ENCODE measurements at regions not wholly inside any gene's neighbourhood (a gene's known extent, or its start where the extent isn't known, plus 50 kb on each side); places are given as distances from the start of the nearest gene placed in this dataset.

- no peaks in the 10 kb centered on the region for H3K4me1 Mint-ChIP-seq
- H3K27ac Mint-ChIP-seq, result peak overlapping the region in 1 of 7 donors; percentile 25
- POLR2A ChIA-PET (ENCODE audit: partially characterized antibody), result no interaction called here
These were observed 975.4 kb downstream of the ZPLD1 start for GRCh38 chr3:103410231-103410630.

GRCh38 chr3:103421460-103421859 lies 986.6 kb downstream of the ZPLD1 start:
- H3K27me3 Mint-ChIP-seq, result no peaks in the 10 kb centered on the region
- H3K36me3 Mint-ChIP-seq, result no peaks in the 10 kb centered on the region
- peaks cover 0 to 6% (median 2%) of the 10 kb centered on the region in 8 donors for H3K9me3 Mint-ChIP-seq
- Histone ChIP-seq H3K9me3 (ENCODE audit: control insufficient read depth in 1 of 2, low read length in 2 of 2) (no peaks in the 10 kb centered on the region), H3K4me3 (ENCODE audit: low read length in 2 of 2) (no peak overlapping the region), H3K27ac (ENCODE audit: low read depth, low read length) (no peak overlapping the region), H3K4me1 (ENCODE audit: insufficient read depth, low read length) (no peaks in the 10 kb centered on the region), H3K27me3 (ENCODE audit: insufficient read depth, low read length) (no peaks in the 10 kb centered on the region), H3K36me3 (ENCODE audit: insufficient read depth, low read length) (no peaks in the 10 kb centered on the region)
- intact Hi-C loops (cut with micrococcal nuclease), result no loop called here
- no peaks in the 10 kb centered on the region for H3K4me1 Mint-ChIP-seq
- no peak overlapping the region for H3K4me3 Mint-ChIP-seq
- no peak for DNase-seq
- ChIA-PET CTCF (ENCODE audit: partially characterized antibody) (no interaction called here), POLR2A (ENCODE audit: partially characterized antibody) (no interaction called here)
- H3K27ac Mint-ChIP-seq, result no peak overlapping the region

More at GRCh38 chr3:103410231-103410630, 975.4 kb downstream of the ZPLD1 start:
- peaks cover 0 to 5% (median 0%) of the 10 kb centered on the region in 8 donors for H3K9me3 Mint-ChIP-seq
- no peaks in the 10 kb centered on the region for H3K36me3 Mint-ChIP-seq
- CTCF ChIA-PET (ENCODE audit: partially characterized antibody), result no interaction called here
- no peak overlapping the region for H3K27ac ChIP-seq (ENCODE audit: low read depth, low read length)
- DNase-seq, result no peak
- H3K9me3 ChIP-seq (ENCODE audit: control insufficient read depth in 1 of 2, low read length in 2 of 2), result no peaks in the 10 kb centered on the region
- no peak overlapping the region for H3K4me3 Mint-ChIP-seq
- intact Hi-C loops (cut with micrococcal nuclease), result no loop called here
- H3K4me3 ChIP-seq (ENCODE audit: low read length in 2 of 2), result no peak overlapping the region
- no peaks in the 10 kb centered on the region for H3K4me1 ChIP-seq (ENCODE audit: insufficient read depth, low read length)
- no peaks in the 10 kb centered on the region for H3K27me3 ChIP-seq (ENCODE audit: insufficient read depth, low read length)
- H3K36me3 ChIP-seq (ENCODE audit: insufficient read depth, low read length), result no peaks in the 10 kb centered on the region
- H3K27me3 Mint-ChIP-seq, result no peaks in the 10 kb centered on the region

GRCh38 chr3:103437883-103438282 lies 1003.1 kb downstream of the ZPLD1 start:
- ChIA-PET CTCF (ENCODE audit: partially characterized antibody) (no interaction called here), POLR2A (ENCODE audit: partially characterized antibody) (no interaction called here)
- H3K27me3 Mint-ChIP-seq, result no peaks in the 10 kb centered on the region
- H3K9me3 Mint-ChIP-seq, result peaks cover 0 to 11% (median 4%) of the 10 kb centered on the region in 8 donors
- peaks cover 0 to 7% of the 10 kb centered on the region in 2 donors for H3K9me3 ChIP-seq (ENCODE audit: control insufficient read depth in 1 of 2, low read length in 2 of 2)
- no peaks in the 10 kb centered on the region for H3K36me3 Mint-ChIP-seq
- H3K4me1 ChIP-seq (ENCODE audit: insufficient read depth, low read length), result no peaks in the 10 kb centered on the region
- no peak overlapping the region for H3K4me3 ChIP-seq (ENCODE audit: low read length in 2 of 2)
- H3K27ac ChIP-seq (ENCODE audit: low read depth, low read length), result no peak overlapping the region
- no peaks in the 10 kb centered on the region for H3K4me1 Mint-ChIP-seq
- no peak overlapping the region for H3K4me3 Mint-ChIP-seq
- no peak overlapping the region for H3K27ac Mint-ChIP-seq
- intact Hi-C loops (cut with micrococcal nuclease), result no loop called here
- DNase-seq, result no peak
- no peaks in the 10 kb centered on the region for H3K36me3 ChIP-seq (ENCODE audit: insufficient read depth, low read length)
- no peaks in the 10 kb centered on the region for H3K27me3 ChIP-seq (ENCODE audit: insufficient read depth, low read length)

GRCh38 chr3:103440539-103441203 lies 1005.9 kb downstream of the ZPLD1 start:
- no peaks in the 10 kb centered on the region for H3K27me3 Mint-ChIP-seq
- no peak overlapping the region for H3K4me3 Mint-ChIP-seq
- no peaks in the 10 kb centered on the region for H3K27me3 ChIP-seq (ENCODE audit: insufficient read depth, low read length)
- H3K27ac Mint-ChIP-seq, result no peak overlapping the region
- H3K4me3 ChIP-seq (ENCODE audit: low read length in 2 of 2), result no peak overlapping the region
- no peaks in the 10 kb centered on the region for H3K4me1 ChIP-seq (ENCODE audit: insufficient read depth, low read length)
- ChIA-PET POLR2A (ENCODE audit: partially characterized antibody) (no interaction called here), CTCF (ENCODE audit: partially characterized antibody) (interaction anchor here (0.6 kb wide), 1 partner anchor 1628 kb away, joined by 3 read pairs; no protein-coding TSS in a partner anchor)
- no peaks in the 10 kb centered on the region for H3K4me1 Mint-ChIP-seq
- intact Hi-C loops (cut with micrococcal nuclease), result no loop called here
- no peak for DNase-seq
- peaks cover 0 to 18% (median 6%) of the 10 kb centered on the region in 8 donors for H3K9me3 Mint-ChIP-seq
- H3K27ac ChIP-seq (ENCODE audit: low read depth, low read length), result no peak overlapping the region
- H3K36me3 Mint-ChIP-seq, result no peaks in the 10 kb centered on the region
- peaks cover 0 to 7% of the 10 kb centered on the region in 2 donors for H3K9me3 ChIP-seq (ENCODE audit: control insufficient read depth in 1 of 2, low read length in 2 of 2)
- no peaks in the 10 kb centered on the region for H3K36me3 ChIP-seq (ENCODE audit: insufficient read depth, low read length)

- Histone ChIP-seq H3K36me3 (ENCODE audit: insufficient read depth, low read length) (no peaks in the 10 kb centered on the region), H3K27ac (ENCODE audit: low read depth, low read length) (no peak overlapping the region), H3K9me3 (ENCODE audit: control insufficient read depth in 1 of 2, low read length in 2 of 2) (no peaks in the 10 kb centered on the region), H3K27me3 (ENCODE audit: insufficient read depth, low read length) (no peaks in the 10 kb centered on the region), H3K4me1 (ENCODE audit: insufficient read depth, low read length) (no peaks in the 10 kb centered on the region), H3K4me3 (ENCODE audit: low read length in 2 of 2) (no peak overlapping the region)
- CTCF ChIA-PET (ENCODE audit: partially characterized antibody), result no interaction called here
- POLR2A ChIA-PET (ENCODE audit: partially characterized antibody), result no interaction called here
- H3K4me3 Mint-ChIP-seq, result no peak overlapping the region
- H3K27me3 Mint-ChIP-seq, result no peaks in the 10 kb centered on the region
- no peaks in the 10 kb centered on the region for H3K4me1 Mint-ChIP-seq
- peaks cover 0 to 24% (median 10%) of the 10 kb centered on the region in 8 donors for H3K9me3 Mint-ChIP-seq
- DNase-seq, result no peak
- intact Hi-C loops (cut with micrococcal nuclease), result no loop called here
- peak overlapping the region in 1 of 7 donors; percentile 24 for H3K27ac Mint-ChIP-seq
- no peaks in the 10 kb centered on the region for H3K36me3 Mint-ChIP-seq
These were observed 1012.3 kb downstream of the ZPLD1 start for GRCh38 chr3:103446953-103447629.

- Histone ChIP-seq H3K4me3 (ENCODE audit: low read length in 2 of 2) (no peak overlapping the region), H3K27me3 (ENCODE audit: insufficient read depth, low read length) (no peaks in the 10 kb centered on the region), H3K27ac (ENCODE audit: low read depth, low read length) (no peak overlapping the region), H3K36me3 (ENCODE audit: insufficient read depth, low read length) (no peaks in the 10 kb centered on the region), H3K4me1 (ENCODE audit: insufficient read depth, low read length) (no peaks in the 10 kb centered on the region), H3K9me3 (ENCODE audit: control insufficient read depth in 1 of 2, low read length in 2 of 2) (no peaks in the 10 kb centered on the region)
- DNase-seq, result no peak
- intact Hi-C loops (cut with micrococcal nuclease), result no loop called here
- Mint-ChIP-seq H3K9me3 (peaks cover 0 to 17% (median 3%) of the 10 kb centered on the region in 8 donors), H3K36me3 (no peaks in the 10 kb centered on the region), H3K4me1 (no peaks in the 10 kb centered on the region), H3K27ac (no peak overlapping the region), H3K27me3 (no peaks in the 10 kb centered on the region), H3K4me3 (no peak overlapping the region)
- ChIA-PET POLR2A (ENCODE audit: partially characterized antibody) (no interaction called here), CTCF (ENCODE audit: partially characterized antibody) (no interaction called here)
These were observed 1018.3 kb downstream of the ZPLD1 start for GRCh38 chr3:103453152-103453551.

- no peaks in the 10 kb centered on the region for H3K9me3 ChIP-seq (ENCODE audit: control insufficient read depth in 1 of 2, low read length in 2 of 2)
- no peaks in the 10 kb centered on the region for H3K27me3 ChIP-seq (ENCODE audit: insufficient read depth, low read length)
- H3K27me3 Mint-ChIP-seq, result no peaks in the 10 kb centered on the region
- H3K27ac ChIP-seq (ENCODE audit: low read depth, low read length), result no peak overlapping the region
- no peaks in the 10 kb centered on the region for H3K4me1 ChIP-seq (ENCODE audit: insufficient read depth, low read length)
- H3K4me3 Mint-ChIP-seq, result no peak overlapping the region
- H3K4me1 Mint-ChIP-seq, result no peaks in the 10 kb centered on the region
- H3K4me3 ChIP-seq (ENCODE audit: low read length in 2 of 2), result no peak overlapping the region
- DNase-seq, result no peak
- intact Hi-C loops (cut with micrococcal nuclease), result no loop called here
- H3K27ac Mint-ChIP-seq, result no peak overlapping the region
- CTCF ChIA-PET (ENCODE audit: partially characterized antibody), result no interaction called here
- POLR2A ChIA-PET (ENCODE audit: partially characterized antibody), result no interaction called here
- H3K36me3 Mint-ChIP-seq, result no peaks in the 10 kb centered on the region
- H3K36me3 ChIP-seq (ENCODE audit: insufficient read depth, low read length), result no peaks in the 10 kb centered on the region
- H3K9me3 Mint-ChIP-seq, result peaks cover 0 to 7% (median under 1%) of the 10 kb centered on the region in 8 donors
These were observed 1025.0 kb downstream of the ZPLD1 start for GRCh38 chr3:103459815-103460214.
